K562 (cell line): ENCODE measurements at regions not wholly inside any gene's neighbourhood (a gene's known extent, or its start where the extent isn't known, plus 50 kb on each side); places are given as distances from the start of the nearest gene placed in this dataset.

Experiments used
- EP300 ChIP-seq: IDR thresholded peaks from 2 replicates; pipeline ENCODE4 v1.6.1; 2012; ENCODE audit warnings: low read length, improper control_type of control experiment
- TF ChIP-seq, protein P1 (sequence below), 2 experiments: fragments of 450-650 bp; formaldehyde crosslinking in 1 of 2; IDR thresholded peaks; 2 replicates each; pipeline versions ENCODE4 v1.4.0 to v1.6.1; 2014 to 2020; ENCODE audit warnings: mild to moderate bottlenecking in 2 of 2, borderline replicate concordance in 1 of 2, low read depth in 1 of 2

DNA sequence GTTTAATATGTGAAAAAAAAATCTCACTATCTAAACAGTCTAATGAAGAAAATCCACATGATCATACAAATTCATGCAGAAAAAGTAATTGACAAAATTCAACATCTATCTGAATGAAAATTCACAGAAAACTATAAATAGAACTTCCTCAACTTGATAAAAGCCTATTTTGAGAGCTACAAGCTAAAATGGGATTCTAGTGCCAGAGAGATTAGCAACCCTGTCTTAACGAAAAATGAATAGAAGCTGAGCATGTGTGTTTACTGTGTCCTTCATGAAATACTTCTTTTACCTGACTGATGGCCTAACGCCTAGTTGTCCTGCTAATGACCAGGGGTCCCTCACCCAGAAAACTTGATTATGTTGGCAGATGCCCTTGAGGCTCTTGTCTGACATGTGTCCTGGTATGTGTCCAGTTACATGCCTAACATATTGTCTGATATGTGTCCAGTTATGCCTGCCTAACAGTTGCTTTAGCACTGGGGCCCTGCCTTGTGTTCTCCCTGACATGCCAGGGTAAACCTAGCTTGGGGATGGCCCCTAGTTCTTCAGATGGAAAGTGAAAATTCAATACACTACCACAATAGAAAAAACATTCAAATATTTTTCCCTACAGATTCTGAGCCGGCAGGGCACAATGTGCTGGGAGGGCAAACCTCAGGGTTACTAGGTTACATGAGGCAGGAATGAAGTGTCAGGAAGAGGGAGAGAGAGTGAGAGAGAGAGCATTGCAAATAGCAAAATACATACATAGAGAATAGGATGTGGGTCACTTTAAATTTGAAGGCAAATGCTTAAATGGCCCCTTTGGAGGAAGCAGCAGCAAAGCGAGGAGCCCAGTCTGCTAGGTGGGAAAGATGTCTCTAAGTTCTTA is 834.0 kb downstream of the CDH11 start:
- TF ChIP-seq, protein P1, sequence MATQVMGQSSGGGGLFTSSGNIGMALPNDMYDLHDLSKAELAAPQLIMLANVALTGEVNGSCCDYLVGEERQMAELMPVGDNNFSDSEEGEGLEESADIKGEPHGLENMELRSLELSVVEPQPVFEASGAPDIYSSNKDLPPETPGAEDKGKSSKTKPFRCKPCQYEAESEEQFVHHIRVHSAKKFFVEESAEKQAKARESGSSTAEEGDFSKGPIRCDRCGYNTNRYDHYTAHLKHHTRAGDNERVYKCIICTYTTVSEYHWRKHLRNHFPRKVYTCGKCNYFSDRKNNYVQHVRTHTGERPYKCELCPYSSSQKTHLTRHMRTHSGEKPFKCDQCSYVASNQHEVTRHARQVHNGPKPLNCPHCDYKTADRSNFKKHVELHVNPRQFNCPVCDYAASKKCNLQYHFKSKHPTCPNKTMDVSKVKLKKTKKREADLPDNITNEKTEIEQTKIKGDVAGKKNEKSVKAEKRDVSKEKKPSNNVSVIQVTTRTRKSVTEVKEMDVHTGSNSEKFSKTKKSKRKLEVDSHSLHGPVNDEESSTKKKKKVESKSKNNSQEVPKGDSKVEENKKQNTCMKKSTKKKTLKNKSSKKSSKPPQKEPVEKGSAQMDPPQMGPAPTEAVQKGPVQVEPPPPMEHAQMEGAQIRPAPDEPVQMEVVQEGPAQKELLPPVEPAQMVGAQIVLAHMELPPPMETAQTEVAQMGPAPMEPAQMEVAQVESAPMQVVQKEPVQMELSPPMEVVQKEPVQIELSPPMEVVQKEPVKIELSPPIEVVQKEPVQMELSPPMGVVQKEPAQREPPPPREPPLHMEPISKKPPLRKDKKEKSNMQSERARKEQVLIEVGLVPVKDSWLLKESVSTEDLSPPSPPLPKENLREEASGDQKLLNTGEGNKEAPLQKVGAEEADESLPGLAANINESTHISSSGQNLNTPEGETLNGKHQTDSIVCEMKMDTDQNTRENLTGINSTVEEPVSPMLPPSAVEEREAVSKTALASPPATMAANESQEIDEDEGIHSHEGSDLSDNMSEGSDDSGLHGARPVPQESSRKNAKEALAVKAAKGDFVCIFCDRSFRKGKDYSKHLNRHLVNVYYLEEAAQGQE (IDR thresholded peaks at IDR 0.05; ENCODE audit: borderline replicate concordance) = no peak
- TF ChIP-seq, protein P1 (CRISPR knock-in tag; IDR thresholded peaks at IDR 0.05; ENCODE audit: low read depth) = no peak
- TF ChIP-seq EP300 = no peak
